Keratinocyte (primary cell): ENCODE measurements at regions not wholly inside any gene's neighbourhood (a gene's known extent, or its start where the extent isn't known, plus 50 kb on each side); places are given as distances from the start of the nearest gene placed in this dataset.

Experiments used
- DNase-seq: peaks from one replicate; pipeline ENCODE4 v3.0.0-alpha.2; 2011; ENCODE audit warnings: low read depth, missing footprints, low spot score
- FAIRE-seq: peaks from 2 replicates; lab custom pipeline; 2011; peaks lifted over from hg19 to GRCh38; lab: Jason Lieb, UNC
- H2AFZ ChIP-seq: 2 replicates; pipeline ENCODE4 v1.6.0; 2012; ENCODE audit warnings: low read length, control low read depth, inconsistent platforms; ENCODE audit not compliant: control insufficient read depth
- H3K27ac ChIP-seq: 2 replicates; pipeline ENCODE4 v1.5.1; 2011; ENCODE audit warnings: low read length; ENCODE audit not compliant: control insufficient read depth, insufficient read depth
- H3K27me3 ChIP-seq: 3 replicates; pipeline ENCODE4 v1.6.0; 2011; ENCODE audit warnings: low read length; ENCODE audit not compliant: control insufficient read depth, insufficient read depth; ENCODE audit errors: extremely low read depth
- H3K36me3 ChIP-seq, 2 experiments: 2 replicates in 1 of 2; 3 replicates in 1 of 2; pipeline ENCODE4 v1.5.1; 2011; ENCODE audit warnings: low read length in 2 of 2, mild to moderate bottlenecking in 1 of 2; ENCODE audit not compliant: control insufficient read depth in 2 of 2, insufficient read depth in 2 of 2; ENCODE audit errors: extremely low read depth in 1 of 2
- H3K4me1 ChIP-seq: 3 replicates; pipeline ENCODE4 v1.5.1; 2011; ENCODE audit warnings: low read length; ENCODE audit not compliant: control insufficient read depth, insufficient read depth; ENCODE audit errors: extremely low read depth
- H3K4me2 ChIP-seq: 3 replicates; pipeline ENCODE4 v1.6.0; 2011; ENCODE audit warnings: low read depth, low read length; ENCODE audit not compliant: control insufficient read depth, insufficient read depth; ENCODE audit errors: extremely low read depth
- H3K4me3 ChIP-seq, 3 experiments: fragments of 200-600 bp in 1 of 3; sonication (generic) in 1 of 3; 2 replicates in 2 of 3; 3 replicates in 1 of 3; pipeline ENCODE4 v1.5.1; 2011 to 2016; ENCODE audit warnings: low read length in 3 of 3, mild to moderate bottlenecking in 3 of 3, control low read depth in 2 of 3, inconsistent platforms in 1 of 3, low read depth in 1 of 3, mixed read lengths in 1 of 3, mixed run types in 1 of 3, moderate library complexity in 1 of 3; ENCODE audit not compliant: control insufficient read depth in 2 of 3, insufficient read depth in 2 of 3; ENCODE audit errors: extremely low read depth in 1 of 3
- H3K79me2 ChIP-seq: 2 replicates; pipeline ENCODE4 v1.6.0; 2012; ENCODE audit warnings: low read length; ENCODE audit not compliant: control insufficient read depth, insufficient read depth
- H3K9ac ChIP-seq: 3 replicates; pipeline ENCODE4 v1.6.0; 2011; ENCODE audit warnings: low read length; ENCODE audit not compliant: control insufficient read depth, insufficient read depth; ENCODE audit errors: extremely low read depth
- H3K9me1 ChIP-seq: 3 replicates; pipeline ENCODE4 v1.6.0; 2011; ENCODE audit warnings: low read length; ENCODE audit not compliant: control insufficient read depth, insufficient read depth; ENCODE audit errors: extremely low read depth
- H3K9me3 ChIP-seq: 2 replicates; pipeline ENCODE4 v1.5.1; 2012; ENCODE audit warnings: low read depth, low read length; ENCODE audit not compliant: control insufficient read depth
- H4K20me1 ChIP-seq: 3 replicates; pipeline ENCODE4 v1.6.0; 2011; ENCODE audit warnings: low read length; ENCODE audit not compliant: control insufficient read depth, insufficient read depth; ENCODE audit errors: extremely low read depth
- CTCF ChIP-seq, 3 experiments: IDR thresholded peaks in 1 of 3; conservative IDR thresholded peaks in 1 of 3; optimal IDR thresholded peaks in 1 of 3; 2 replicates in 2 of 3; 3 replicates in 1 of 3; pipeline versions ENCODE3 to v1.5.1; 2011; ENCODE audit warnings: low read length in 3 of 3, mild to moderate bottlenecking in 3 of 3, moderate library complexity in 2 of 3, control low read depth in 1 of 3, inconsistent platforms in 1 of 3; ENCODE audit not compliant: insufficient read depth in 2 of 3; ENCODE audit errors: extremely low read depth in 1 of 3
- EZH2 ChIP-seq: IDR thresholded peaks from one replicate; pipeline ENCODE4 v1.6.1; 2012; ENCODE audit warnings: inconsistent platforms, mild to moderate bottlenecking, low read length, moderate library complexity
- dilution Hi-C: fragments of 300-500 bp; cut with MboI; formaldehyde crosslinking; loops from one replicate; pipeline ENCODE4 v1.7.0; 2020; ENCODE audit warnings: low sequenced_read_pairs; ENCODE audit not compliant: extremely low pct_ligation_motif_present

GRCh38 chr2:78264130-78264529 lies 742.0 kb upstream of the LRRTM4 start:
- FAIRE-seq (no peak), DNase-seq (no peak)
- Histone ChIP-seq H4K20me1 (no peaks in the 10 kb centered on the region), H3K9me1 (no peaks in the 10 kb centered on the region), H3K4me2 (no peak overlapping the region), H3K9me3 (no peaks in the 10 kb centered on the region), H3K36me3 (no peaks in the 10 kb centered on the region), H3K27ac (no peak overlapping the region), H3K4me1 (no peaks in the 10 kb centered on the region), H2AFZ (no peak overlapping the region), H3K79me2 (no peaks in the 10 kb centered on the region), H3K9ac (no peak overlapping the region), H3K27me3 (no peaks in the 10 kb centered on the region), H3K4me3 (no peak overlapping the region)
- no peak for TF ChIP-seq EZH2
- TF ChIP-seq CTCF (optimal IDR thresholded peaks at IDR 0.05 in 1 of 3, IDR thresholded peaks at IDR 0.05 in 1 of 3, conservative IDR thresholded peaks at IDR 0.05 in 1 of 3; ENCODE audit: extremely low read depth in 1 of 3, insufficient read depth in 2 of 3, low read length in 3 of 3), result no peak
- dilution Hi-C loops, result no loop called here

GRCh38 chr2:78281164-78281563 lies 744.3 kb upstream of the REG3G start:
- DNase-seq (no peak), FAIRE-seq (no peak)
- H4K20me1 ChIP-seq, result no peaks in the 10 kb centered on the region
- no peaks in the 10 kb centered on the region for H3K27me3 ChIP-seq
- H3K27ac ChIP-seq, result no peak overlapping the region
- no peaks in the 10 kb centered on the region for H3K36me3 ChIP-seq
- no peak overlapping the region for H3K4me3 ChIP-seq
- no peaks in the 10 kb centered on the region for H3K79me2 ChIP-seq
- no peaks in the 10 kb centered on the region for H3K9me3 ChIP-seq
- no peaks in the 10 kb centered on the region for H3K9me1 ChIP-seq
- H3K4me2 ChIP-seq, result no peak overlapping the region
- no peak overlapping the region for H2AFZ ChIP-seq
- H3K9ac ChIP-seq, result no peak overlapping the region
- dilution Hi-C loops, result no loop called here
- no peak for TF ChIP-seq CTCF (optimal IDR thresholded peaks at IDR 0.05 in 1 of 3, IDR thresholded peaks at IDR 0.05 in 1 of 3, conservative IDR thresholded peaks at IDR 0.05 in 1 of 3; ENCODE audit: extremely low read depth in 1 of 3, insufficient read depth in 2 of 3, low read length in 3 of 3)
- no peak for TF ChIP-seq EZH2
- no peaks in the 10 kb centered on the region for H3K4me1 ChIP-seq
